Occipital lobe (tissue), 1 donor: ENCODE measurements at regions not wholly inside any gene's neighbourhood (a gene's known extent, or its start where the extent isn't known, plus 50 kb on each side); places are given as distances from the start of the nearest gene placed in this dataset.

Source experiments
- DNase-seq: peaks from one replicate; lab custom pipeline; 2025; lab: John Stamatoyannopoulos, UW

- DNase-seq = no peak
Measured at GRCh38 chr12:42766026-42766425, 176.5 kb upstream of the PRICKLE1 start.

- no peak for DNase-seq
Measured at GRCh38 chr12:42763682-42764081, 174.1 kb upstream of the PRICKLE1 start.

GRCh38 chr12:42762395-42762925, 172.9 kb upstream of the PRICKLE1 start:
- no peak for DNase-seq

DNA sequence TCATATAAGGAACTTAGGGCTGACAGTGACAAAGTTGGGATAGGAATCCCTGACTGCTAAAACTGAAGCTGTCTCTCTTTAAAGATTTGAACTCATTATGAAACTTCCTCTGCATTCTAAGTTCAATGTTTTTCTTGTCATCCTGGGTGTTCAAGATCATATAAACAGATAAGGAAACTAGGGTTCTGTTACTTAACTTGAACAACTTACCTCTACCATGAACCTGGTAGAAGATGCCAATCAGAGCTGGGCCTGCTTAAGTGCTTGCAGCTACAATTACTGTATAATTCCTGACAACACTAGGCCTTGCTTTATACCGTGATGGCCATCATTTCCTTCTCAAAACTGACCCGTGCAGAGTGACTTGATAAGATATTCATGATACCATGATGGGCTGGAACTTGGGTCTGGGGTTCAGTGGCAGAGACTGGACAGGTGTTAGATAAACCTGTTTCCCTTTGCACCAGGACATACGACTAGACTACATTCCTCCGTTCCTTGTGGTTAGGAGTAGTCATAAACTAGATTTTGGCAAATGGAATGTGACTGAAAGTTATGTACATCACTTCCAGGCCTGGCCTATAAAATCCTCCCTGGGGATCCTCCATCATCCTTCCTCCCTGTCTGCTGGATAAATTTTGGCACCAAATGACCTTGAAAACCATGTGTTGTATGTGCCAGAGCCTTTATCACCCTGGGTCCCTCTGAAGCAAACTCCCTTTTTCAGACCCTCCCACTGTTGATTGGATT, 172.2 kb upstream of the PRICKLE1 start:
- no peak for DNase-seq

- DNase-seq = no peak
Measured at GRCh38 chr12:42761086-42761485, 171.5 kb upstream of the PRICKLE1 start.

DNA sequence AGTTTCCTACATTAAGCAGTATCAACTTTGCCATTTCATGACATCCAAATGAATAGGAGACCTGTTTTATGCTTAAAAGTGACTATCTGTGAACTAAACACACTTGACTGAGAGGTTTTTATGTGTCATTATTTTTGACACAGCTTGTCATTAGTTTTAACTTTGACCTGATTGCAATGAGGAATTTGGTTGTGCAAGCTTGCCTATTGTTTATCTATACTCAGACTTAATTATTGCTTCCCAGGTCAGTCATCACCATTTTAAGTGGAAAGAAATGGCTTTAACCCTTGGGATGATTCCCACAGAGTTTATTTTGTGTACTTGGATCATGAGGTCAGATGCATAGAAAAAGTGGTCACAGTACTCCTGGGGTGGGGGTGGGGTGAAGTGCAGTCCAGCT, 171.0 kb upstream of the PRICKLE1 start:
- DNase-seq = no peak

- DNase-seq = no peak
Measured at GRCh38 chr12:42759622-42760273, 170.2 kb upstream of the PRICKLE1 start.

DNA sequence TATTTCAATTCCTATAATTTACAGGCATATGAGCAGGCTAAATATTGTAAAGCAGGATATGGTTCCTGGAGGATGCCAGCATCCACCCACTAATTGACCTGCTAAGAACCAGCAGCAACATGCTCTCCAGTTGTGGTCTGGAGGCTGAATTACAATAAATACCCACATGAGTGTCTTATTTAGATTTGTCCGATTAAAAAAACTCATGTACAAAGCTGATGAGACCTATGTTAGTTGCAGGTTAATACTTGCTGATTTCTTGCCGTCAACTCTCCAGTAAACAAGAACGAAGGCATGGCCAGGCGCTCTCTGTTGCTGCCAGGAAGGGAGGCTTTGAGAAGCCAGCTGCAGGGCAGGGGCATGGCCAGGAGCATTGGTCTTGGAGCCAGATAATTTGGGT, 169.3 kb upstream of the PRICKLE1 start:
- no peak for DNase-seq

GRCh38 chr12:42757624-42758119, 168.1 kb upstream of the PRICKLE1 start:
- DNase-seq = no peak

DNA sequence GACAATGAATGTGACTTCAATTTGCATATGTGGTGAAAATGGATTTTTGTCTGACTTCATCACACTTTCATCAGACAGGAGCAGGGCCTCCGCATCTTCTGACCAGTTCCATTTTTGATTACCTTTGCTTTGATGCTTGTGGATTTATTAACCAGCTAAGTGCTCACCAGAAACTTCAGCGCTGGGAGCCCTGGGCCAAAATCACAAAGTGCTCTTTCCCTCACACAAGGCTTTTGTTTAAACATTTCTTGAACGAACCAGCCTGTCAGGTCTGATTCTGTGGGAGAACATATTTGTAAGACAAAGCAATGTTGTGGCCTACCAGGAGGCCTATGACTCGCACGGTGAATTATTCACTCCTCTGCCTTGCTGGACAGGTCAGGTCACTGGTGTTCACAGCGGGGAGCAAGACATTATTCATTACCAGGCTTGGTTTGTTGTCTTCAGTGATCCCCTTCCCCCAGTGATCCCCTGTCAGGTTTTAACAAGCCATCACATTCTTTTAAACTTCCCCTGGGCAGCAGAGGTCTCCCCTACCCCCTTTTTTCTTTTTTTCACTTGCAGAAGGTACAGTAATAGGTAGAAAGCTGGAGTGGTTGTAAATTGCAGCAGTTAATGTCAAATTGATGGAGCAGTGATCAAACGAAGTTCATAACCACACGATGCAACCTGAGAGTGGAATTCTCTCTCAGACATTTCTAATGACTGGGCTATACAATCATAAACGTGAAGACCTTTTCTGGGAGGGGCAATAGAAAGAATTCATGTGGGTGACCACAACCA, 167.5 kb upstream of the PRICKLE1 start:
- no peak for DNase-seq

DNA sequence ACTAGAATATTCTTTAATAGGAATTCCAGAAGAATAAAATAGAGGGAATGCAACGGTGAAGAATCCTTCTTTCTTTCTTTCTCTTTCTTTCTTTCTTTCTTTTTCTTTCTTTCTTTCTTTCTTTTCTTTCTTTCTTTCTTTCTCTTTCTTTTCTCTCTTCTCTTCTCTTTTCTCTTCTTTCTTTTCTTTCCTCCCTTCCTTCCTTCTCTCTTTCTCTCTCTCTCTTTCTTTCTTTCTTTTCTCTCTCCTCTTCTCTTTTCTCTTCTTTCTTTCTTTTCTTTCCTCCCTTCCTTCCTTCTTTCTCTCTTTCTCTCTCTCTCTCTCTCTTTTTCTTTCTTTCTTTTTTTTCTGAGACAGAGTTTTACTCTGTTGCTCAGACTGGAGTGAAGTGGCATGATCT, 160.8 kb upstream of the PRICKLE1 start:
- no peak for DNase-seq

- DNase-seq = no peak
Measured at GRCh38 chr12:42749239-42749638, 159.7 kb upstream of the PRICKLE1 start.

DNA sequence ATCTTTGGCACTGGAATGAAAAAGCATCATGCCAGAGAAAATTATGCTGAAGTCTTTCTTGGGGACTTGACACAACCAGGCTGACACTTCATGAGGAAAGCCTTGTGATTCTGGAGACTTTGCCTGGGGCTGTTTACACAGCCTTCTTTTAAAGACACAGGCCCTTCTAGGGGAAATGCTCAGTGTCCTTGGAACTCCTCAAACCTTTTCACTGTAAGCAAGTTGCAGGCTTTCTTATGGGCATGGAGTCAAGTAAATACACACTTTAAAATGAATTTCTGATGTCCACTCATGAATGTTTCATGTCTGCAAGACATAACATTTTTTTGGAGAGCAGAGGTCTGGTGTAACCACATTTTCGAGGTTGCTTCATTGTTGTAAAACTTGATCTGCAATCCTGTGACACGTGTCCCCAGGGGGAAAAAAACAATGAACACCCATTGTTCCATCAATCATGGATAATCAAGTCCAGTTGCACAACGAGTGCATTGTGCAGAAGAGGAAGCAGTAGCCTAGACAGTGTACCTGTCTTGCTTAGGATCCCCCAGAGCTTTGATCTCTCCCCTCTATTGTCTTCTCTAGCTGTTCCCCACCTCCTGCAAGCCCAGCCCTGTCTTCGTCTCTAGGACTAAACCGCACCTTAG, 155.1 kb upstream of the PRICKLE1 start:
- no peak for DNase-seq

DNA sequence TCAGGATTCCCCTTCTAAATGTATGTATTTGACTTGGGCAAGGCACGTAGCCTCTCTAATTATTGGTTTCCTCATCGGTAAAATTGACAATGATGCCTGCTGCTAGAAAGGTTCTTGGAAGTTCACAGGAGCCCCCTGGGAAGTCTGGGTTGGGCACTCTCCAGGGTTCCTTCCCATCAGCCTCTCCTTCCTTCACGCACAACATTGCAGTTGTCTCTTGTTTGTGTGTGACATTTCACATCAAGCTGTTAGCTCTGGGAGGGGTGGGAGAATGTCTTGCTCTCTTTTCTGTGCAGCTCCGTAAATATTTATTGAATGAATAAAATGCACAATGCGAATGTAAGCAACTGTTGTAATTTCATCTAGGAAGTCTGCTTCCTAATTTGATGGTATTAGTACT, 153.2 kb upstream of the PRICKLE1 start:
- no peak for DNase-seq

- no peak for DNase-seq
Measured at GRCh38 chr12:42741771-42742510, 152.4 kb upstream of the PRICKLE1 start.

DNA sequence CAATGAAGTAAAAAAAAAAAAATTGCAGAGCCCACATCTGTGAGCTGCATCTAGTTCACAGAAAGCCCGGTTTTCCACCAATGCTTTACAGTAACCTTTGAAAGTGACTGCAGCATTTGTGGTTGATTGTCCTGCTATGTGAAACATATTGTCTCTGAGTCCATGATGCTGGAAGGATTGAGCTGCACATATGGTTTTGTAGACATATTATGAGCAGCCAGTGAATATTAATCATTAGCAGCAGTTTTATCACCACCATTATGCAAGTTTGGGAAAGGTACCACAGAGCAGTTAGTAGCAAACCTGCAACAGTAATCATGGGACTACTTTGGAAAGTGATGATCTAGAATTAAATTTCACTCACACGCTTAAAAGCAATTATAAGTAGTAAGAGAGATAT, 151.5 kb upstream of the PRICKLE1 start:
- no peak for DNase-seq

DNA sequence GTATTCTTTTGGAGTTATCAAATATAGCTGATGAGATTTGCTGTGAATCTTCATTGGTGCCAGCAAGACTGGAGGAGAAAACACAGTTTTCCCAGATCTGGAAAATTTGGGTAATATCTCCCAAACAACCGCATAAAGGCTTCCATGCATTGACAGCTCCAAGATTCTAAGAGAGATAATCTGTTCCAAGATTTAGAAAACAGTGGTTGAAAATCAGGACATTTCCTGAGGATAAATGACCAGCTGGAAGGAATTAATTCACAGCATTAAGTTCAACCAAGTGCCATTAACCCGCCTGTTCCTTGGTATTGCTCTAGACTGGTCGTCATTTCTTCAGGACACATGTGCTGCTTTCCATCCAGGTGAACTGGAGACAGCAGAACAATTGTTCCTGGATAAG, 147.9 kb upstream of the PRICKLE1 start:
- no peak for DNase-seq

- peak; percentile 22 for DNase-seq
Measured at GRCh38 chr12:42735861-42736361, 146.4 kb upstream of the PRICKLE1 start.

DNA sequence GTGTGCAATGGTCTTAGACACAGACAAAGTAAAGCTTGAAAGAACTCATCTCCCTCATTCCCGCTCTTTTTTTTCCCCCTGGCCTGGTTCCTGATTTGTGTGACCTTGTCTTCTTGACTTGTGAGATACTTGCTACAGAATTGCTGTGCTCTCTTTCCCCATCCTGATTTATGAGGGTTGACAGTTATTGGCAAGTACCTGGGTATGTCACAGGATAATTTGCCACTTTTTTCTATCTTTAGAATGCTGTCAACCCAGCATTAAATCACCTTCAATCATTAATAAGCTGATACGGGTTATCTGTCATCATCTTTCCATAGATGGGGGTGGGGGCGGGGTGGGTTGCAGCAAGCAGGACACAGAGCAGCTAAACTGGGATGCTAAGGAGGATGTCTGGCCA, 144.4 kb upstream of the PRICKLE1 start:
- no peak for DNase-seq

- DNase-seq = no peak
Measured at GRCh38 chr12:42732908-42733411, 143.4 kb upstream of the PRICKLE1 start.
